ENCODE measurements at regions not wholly inside any gene's neighbourhood (a gene's known extent, or its start where the extent isn't known, plus 50 kb on each side); places are given as distances from the start of the nearest gene placed in this dataset.

GRCh38 chr2:42913280-42913878, 121.0 kb upstream of the HAAO start:
- no peak for DNase-seq

DNA sequence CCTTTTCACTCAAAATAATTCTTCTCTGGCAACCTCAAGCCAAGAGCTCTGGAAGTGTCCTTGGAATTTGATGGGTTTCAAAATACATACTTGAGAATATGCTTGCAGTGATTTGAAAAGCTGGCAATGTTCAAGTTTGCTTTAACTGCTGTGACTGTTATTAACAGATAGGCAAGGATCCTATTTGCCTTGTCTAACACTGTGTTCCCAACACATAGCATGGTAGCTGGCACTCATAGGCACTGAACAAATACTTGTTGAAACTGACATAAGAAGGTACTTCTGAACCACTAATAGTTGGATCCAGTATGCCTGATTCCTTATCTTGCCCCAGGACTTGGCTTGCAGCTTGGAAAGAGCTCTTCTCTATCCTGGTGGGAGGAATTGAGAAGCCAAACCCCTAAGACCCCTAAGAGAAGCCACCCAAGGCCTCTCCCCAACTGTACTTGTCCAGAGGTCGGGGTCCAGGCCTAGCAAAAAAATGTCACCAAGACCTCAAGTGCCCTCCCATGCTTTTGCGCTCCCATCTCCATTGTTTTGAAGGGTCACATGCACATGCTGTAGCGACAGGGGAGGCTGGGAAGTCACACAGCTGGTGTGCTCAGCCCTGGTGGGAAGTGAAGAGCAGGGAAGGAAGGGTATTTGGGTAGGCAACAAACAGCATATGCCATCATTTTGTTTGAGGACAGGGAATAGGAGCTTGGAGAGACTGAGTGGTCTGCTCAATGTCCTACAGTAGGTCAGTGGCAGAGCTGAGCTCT, 118.4 kb upstream of the HAAO start:
- no peak for DNase-seq

DNA sequence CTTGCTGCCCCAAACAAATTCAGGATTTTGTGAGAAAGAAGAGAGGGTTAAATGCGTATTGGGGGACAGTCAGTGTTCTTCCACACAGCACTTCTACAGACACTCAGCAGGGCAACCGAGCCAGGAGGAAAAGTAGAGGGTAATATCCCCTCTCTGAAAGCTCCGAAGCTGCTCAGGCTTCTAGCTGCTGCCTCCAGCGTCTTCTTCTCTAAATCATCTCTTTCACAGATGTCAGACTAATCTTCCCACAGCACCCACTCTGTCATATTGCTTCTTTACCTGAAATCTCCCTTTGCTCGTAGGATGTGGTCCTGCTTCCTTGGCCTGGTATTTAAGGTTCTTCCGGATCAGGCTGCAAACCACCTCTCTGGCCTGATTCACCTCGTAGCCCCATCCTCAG, 117.6 kb upstream of the HAAO start:
- no peak for DNase-seq

DNA sequence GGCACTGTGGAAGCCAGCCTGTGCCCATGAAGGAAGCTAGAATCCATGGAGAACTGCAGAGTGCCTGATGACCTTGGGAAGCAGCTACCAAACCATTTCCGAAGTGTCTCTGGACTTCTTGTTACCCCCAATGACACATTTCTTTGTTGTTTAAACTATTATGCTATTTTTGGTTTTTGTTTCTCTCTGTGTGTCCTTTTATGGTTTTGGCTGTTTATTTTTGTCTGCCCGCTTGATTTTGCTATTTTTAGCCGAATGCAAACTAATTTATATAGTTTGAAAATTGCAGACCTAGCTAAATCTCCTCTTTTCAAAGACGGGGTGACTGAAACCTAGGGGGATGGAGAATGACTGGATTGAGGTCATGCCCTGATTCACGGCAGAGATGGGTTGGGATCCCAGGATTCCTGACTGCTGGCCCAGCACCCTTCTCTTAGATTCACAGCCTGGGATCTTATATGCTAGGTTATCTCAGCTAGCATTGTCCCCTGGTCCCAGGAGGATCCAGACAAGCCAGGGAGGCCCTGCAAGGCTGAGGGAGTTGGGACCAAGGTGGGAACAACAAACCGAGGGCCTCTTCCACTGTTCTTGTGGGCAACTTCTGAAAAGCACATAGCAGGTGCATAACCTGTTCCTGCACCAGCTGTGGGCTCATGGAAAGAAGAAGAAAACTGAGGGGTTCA, 116.3 kb upstream of the HAAO start:
- no peak for DNase-seq

- DNase-seq: no peak
These were observed 115.5 kb upstream of the HAAO start for GRCh38 chr2:42907835-42908234.

DNA sequence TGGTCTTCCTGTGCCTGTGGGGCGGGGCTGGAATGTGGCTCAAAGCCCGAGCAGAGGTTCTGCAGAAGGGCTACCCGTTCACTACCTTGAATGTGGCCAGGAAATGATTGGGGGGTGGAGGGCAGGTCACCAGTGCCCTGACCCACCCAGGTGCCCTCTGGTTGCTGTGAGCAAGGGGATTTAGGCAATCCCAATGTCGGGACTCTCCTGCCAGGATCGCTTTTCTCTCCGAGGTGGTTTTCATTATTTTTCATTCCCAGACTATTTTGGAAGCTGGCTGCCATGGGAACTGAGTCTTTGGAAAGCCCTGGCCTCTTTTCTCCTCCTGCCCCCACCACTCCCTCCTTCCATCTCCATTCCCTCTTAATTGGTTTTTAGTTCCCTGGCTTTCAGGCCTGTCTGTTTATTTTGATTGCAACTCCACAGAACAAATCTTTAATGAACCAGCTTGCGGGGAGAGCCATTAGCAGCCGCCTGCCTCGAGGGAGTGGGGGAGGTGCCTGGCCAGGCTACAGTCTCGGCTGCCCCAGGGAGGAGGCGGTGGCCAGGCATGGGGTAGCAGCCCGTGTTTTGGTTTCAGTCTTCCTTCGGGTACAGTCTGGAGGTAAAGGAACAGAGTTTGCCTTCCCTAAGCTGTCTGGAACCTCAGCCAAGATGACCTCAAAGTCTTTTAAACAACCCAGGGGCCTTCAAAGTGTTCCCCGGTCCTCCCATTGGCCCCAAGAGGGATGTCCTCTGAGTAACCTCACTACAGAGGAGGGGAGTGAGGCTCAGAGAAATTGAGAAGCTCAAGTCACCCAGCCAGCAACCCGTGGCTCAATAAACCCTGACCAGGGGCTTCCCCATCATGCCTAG, 114.4 kb upstream of the HAAO start:
- no peak for DNase-seq

GRCh38 chr2:42906111-42906556, 113.8 kb upstream of the HAAO start:
- DNase-seq: no peak

GRCh38 chr2:42905341-42906110, 113.1 kb upstream of the HAAO start:
- DNase-seq: no peak

- no peak for DNase-seq
These were observed 112.1 kb upstream of the HAAO start for GRCh38 chr2:42904576-42904876.

DNA sequence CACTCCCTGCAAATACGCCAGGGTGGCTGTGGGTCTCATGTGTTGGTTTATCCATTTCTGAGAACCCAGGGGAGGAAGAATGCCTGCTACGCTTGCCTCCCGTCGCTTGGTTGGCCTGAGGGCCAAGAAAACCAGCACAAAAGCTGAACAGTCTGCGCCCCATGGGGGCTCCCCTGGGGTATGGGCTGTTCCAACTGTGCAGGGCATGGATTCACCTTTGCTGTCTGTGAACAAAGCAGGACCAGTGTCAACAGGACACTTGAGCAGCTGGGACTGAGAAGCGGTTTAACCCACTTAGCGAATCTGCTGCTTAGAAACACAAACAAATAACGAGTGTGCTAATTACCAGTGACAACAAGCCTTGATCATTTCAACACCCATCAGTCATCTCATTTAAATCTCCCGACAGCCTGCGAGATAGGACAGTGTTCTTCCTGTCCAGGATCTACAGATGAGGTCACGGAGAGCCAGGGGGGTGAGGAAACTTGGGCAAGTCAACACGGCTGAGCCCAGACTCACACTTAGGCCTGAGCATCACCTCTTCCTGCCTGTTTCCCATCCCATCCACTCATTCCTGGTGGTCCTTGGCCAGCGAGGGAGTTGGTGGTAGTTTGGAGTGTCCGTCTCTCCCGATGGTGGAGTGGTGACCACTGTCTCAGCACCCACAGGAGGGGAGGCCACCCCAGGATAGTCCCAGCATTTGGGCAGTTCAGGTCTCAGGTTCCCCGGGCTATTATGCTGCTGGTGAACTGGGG, 111.6 kb upstream of the HAAO start:
- DNase-seq: no peak

DNA sequence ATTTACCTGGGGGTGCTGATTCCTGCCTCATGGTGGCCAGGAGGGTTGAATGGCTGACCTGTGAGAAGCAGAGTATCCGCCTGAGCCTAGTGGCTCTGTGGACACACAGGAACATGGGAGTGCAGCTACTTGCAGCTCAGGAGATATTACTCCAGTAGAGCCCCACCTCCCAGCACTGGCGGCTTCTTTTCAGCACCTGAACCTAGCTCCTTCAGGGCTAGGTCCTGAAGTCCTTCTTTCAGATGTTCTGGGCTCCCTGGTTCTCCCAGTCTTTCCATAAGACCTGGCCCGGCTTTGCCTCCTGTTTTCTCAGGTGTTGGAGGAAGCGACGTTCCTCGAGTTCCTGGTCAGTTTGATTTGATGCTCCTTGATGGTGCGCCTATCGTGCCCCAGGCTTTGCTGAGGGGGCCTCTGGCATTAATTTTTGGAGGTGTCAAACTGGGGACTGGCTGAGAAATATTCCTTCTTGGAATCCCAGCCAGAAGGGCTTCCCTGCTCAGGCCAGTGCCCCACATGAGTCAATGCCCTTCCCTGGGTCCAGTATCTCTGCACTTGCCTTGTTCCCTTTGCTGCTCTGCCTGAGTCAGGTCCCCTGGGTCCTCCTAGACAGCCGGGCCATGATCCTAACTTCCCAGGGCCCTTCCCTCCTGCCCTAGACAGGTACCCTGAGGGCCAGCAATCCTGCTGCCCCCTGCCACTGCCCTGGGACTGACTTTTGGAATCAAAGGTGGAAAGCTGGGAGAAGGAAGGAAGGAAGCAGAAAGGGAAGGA, 110.7 kb upstream of the HAAO start:
- DNase-seq: no peak

DNA sequence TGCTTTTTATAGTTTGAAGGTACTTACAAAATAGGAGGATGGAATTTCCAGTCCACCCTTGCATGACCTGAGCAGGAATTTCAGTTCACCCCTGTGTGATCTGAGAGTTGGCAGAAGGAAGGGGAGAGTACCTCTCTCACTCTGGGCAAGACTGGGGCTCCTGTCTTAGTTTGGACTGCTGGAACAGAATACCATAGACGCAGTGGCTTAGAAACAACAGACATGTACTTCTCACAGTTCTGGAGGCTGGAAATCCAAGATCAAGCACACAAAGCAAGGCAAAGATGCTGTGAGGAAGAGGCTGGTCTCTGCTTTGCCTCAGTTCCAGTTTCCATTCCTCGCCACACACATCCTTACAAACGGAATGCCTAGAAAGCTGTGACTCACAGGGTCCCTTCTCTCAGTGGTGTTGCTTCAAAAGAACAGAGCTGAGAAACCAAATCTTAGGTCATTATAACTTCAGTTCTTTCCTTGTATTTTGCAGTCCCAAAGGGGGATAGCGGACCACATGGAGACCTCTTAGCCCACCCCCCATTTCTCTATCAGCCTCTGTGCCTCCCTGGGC, 108.8 kb upstream of the HAAO start:
- no peak for DNase-seq

- DNase-seq: no peak
These were observed 108.0 kb upstream of the HAAO start for GRCh38 chr2:42900289-42900891.

- no peak for DNase-seq
These were observed 105.0 kb upstream of the HAAO start for GRCh38 chr2:42897358-42897757.

GRCh38 chr2:42895791-42896135, 103.4 kb upstream of the HAAO start:
- no peak for DNase-seq

- DNase-seq: no peak
These were observed 102.9 kb upstream of the HAAO start for GRCh38 chr2:42895134-42895790.

DNA sequence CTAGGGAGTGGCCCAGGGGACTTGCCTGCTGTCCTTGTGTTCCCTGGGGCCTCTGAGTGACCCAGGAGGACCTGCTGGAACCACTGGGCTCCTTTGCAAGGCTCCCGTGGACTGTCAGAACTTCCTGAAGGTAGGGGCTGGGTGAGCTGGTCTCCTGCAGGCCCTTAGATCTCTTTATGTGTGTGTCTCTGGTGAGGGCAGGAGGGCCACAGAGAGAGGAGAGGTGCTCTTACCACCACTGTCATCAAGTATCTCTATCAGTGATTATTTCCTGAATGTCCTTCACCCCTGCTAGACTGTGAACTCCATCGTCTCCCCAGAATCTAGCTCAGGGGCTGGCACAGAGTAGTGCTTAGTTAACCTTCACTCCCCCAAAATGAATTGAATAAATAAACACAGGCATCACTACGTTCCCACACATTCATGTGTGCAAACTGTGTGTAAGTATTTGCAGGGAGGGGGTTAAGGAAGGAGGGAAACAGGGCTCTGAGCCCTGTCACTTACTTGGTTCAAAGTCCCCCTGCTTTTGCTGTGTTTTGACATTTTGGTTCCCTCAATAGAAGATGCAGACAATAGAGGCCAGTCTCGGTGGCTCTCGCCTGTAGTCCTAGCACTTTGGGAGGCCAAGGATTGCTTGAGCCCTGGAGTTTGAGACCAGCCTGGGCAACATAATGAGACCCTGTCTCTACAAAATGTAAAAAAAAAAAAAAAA, 100.8 kb upstream of the HAAO start:
- no peak for DNase-seq

DNA sequence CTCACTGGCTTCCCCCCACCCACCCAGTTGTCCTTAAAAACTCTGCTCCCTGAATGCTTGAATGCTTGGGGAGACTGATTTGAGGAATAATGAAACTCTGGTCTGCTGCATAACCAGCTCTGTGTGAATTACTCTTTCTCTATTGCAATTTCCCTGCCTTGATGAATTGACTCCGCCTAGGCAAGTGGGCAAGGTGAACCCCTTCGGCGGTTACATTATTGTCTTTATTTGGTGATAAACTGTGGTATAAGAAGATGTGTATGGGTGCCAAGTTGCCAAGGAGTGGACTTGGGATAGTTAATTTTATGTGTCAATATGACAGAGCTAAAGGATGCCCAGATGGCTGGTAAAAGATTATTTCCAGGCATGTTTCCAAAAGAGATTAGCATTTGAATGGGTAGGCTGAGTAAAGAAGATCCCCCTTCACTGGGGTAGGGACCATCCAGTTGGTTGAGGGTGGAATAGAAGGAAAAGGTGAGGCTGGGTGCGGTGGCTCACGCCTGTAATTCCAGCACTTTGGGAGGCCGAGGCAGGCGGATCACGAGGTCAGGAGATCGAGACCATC, 98.5 kb upstream of the HAAO start:
- DNase-seq: no peak

Data from GOT3 (cell line).